Ishikawa (cell line): ENCODE measurements at regions not wholly inside any gene's neighbourhood (a gene's known extent, or its start where the extent isn't known, plus 50 kb on each side); places are given as distances from the start of the nearest gene placed in this dataset.

ENCODE experiments used
- CEBPB ChIP-seq: IDR thresholded peaks from 2 replicates; pipeline ENCODE4 v1.6.1; 2012
- CREB1 ChIP-seq: IDR thresholded peaks from 2 replicates; pipeline ENCODE4 v1.6.1; 2012; ENCODE audit warnings: low read depth
- EGR1 ChIP-seq: IDR thresholded peaks from 2 replicates; pipeline ENCODE4 v1.6.1; 2012
- EP300 ChIP-seq: IDR thresholded peaks from 2 replicates; pipeline ENCODE4 v1.6.1; 2012; ENCODE audit warnings: borderline replicate concordance
- FOXM1 ChIP-seq: IDR thresholded peaks from 2 replicates; pipeline ENCODE4 v1.6.1; 2012; ENCODE audit warnings: low read depth, borderline replicate concordance
- NFIC ChIP-seq: IDR thresholded peaks from 2 replicates; pipeline ENCODE4 v1.6.1; 2012
- RAD21 ChIP-seq: IDR thresholded peaks from 2 replicates; pipeline ENCODE4 v1.6.1; 2012; ENCODE audit warnings: low read depth
- TAF1 ChIP-seq: IDR thresholded peaks from 2 replicates; pipeline ENCODE4 v1.6.1; 2012; ENCODE audit warnings: low read depth, mild to moderate bottlenecking
- TEAD4 ChIP-seq: IDR thresholded peaks from 2 replicates; pipeline ENCODE4 v1.6.1; 2012
- ZBTB7A ChIP-seq: IDR thresholded peaks from 2 replicates; pipeline ENCODE4 v1.6.1; 2012; ENCODE audit warnings: low read depth
- TF ChIP-seq, protein P1 (sequence below): IDR thresholded peaks from 2 replicates; pipeline ENCODE4 v1.6.1; 2012
- TF ChIP-seq, protein P2 (sequence below): IDR thresholded peaks from 2 replicates; pipeline ENCODE4 v1.6.1; 2012; ENCODE audit warnings: low read depth, mild to moderate bottlenecking
- TF ChIP-seq, protein P3 (sequence below): IDR thresholded peaks from 2 replicates; pipeline ENCODE4 v1.6.1; 2012

DNA sequence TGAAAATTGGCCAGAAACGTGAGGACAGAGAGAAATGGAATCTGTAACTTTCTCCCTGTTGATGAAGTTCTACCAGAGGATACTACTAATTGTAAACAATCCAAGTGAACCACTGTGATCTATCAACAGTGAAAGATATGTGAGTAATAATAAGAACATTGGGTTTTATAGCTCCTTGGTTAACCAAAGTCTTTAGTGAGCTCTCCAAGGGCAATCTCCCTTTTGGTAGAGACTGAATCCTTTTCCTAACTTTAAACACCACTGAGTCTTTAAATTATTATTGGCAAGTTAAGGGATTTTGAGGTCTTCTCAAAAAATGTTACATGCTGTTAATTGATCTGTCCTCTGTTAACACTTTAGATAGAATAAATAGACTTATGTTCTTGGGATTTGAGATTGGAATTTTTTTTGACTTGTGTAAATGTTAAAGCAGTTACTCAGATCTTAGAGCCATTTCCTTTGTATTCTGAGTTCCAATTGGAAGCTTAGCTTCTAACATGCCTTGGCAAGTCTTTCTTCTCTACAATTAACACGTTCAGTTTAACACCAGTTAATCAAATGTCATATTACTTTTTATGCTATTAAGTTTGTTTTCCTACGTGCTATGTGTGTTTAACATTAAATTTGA, 338.2 kb upstream of the DDHD1 start:
- no peak for TF ChIP-seq FOXM1
- no peak for TF ChIP-seq EP300
- TF ChIP-seq RAD21, result no peak
- no peak for TF ChIP-seq NFIC
- TF ChIP-seq CEBPB, result no peak
- TF ChIP-seq EGR1, result no peak
- TF ChIP-seq, protein P1, sequence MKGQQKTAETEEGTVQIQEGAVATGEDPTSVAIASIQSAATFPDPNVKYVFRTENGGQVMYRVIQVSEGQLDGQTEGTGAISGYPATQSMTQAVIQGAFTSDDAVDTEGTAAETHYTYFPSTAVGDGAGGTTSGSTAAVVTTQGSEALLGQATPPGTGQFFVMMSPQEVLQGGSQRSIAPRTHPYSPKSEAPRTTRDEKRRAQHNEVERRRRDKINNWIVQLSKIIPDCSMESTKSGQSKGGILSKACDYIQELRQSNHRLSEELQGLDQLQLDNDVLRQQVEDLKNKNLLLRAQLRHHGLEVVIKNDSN, result no peak
- TF ChIP-seq, protein P2, sequence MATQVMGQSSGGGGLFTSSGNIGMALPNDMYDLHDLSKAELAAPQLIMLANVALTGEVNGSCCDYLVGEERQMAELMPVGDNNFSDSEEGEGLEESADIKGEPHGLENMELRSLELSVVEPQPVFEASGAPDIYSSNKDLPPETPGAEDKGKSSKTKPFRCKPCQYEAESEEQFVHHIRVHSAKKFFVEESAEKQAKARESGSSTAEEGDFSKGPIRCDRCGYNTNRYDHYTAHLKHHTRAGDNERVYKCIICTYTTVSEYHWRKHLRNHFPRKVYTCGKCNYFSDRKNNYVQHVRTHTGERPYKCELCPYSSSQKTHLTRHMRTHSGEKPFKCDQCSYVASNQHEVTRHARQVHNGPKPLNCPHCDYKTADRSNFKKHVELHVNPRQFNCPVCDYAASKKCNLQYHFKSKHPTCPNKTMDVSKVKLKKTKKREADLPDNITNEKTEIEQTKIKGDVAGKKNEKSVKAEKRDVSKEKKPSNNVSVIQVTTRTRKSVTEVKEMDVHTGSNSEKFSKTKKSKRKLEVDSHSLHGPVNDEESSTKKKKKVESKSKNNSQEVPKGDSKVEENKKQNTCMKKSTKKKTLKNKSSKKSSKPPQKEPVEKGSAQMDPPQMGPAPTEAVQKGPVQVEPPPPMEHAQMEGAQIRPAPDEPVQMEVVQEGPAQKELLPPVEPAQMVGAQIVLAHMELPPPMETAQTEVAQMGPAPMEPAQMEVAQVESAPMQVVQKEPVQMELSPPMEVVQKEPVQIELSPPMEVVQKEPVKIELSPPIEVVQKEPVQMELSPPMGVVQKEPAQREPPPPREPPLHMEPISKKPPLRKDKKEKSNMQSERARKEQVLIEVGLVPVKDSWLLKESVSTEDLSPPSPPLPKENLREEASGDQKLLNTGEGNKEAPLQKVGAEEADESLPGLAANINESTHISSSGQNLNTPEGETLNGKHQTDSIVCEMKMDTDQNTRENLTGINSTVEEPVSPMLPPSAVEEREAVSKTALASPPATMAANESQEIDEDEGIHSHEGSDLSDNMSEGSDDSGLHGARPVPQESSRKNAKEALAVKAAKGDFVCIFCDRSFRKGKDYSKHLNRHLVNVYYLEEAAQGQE, result no peak
- TF ChIP-seq, protein P3, sequence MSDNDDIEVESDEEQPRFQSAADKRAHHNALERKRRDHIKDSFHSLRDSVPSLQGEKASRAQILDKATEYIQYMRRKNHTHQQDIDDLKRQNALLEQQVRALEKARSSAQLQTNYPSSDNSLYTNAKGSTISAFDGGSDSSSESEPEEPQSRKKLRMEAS, result no peak
- TF ChIP-seq TAF1, result no peak
- TF ChIP-seq CREB1, result no peak
- no peak for TF ChIP-seq TEAD4
- no peak for TF ChIP-seq ZBTB7A
